CD14-positive monocyte (primary cell): ENCODE measurements at regions not wholly inside any gene's neighbourhood (a gene's known extent, or its start where the extent isn't known, plus 50 kb on each side); places are given as distances from the start of the nearest gene placed in this dataset.

Source experiments
- DNase-seq, 3 donors: peaks; one replicate each; pipeline ENCODE4 v3.0.0-alpha.2; 2011 to 2022
- H2AFZ ChIP-seq: 2 replicates; pipeline ENCODE4 v1.6.0; 2012; ENCODE audit warnings: mild to moderate bottlenecking, low read depth, low read length, inconsistent platforms; ENCODE audit not compliant: insufficient read depth, poor library complexity, severe bottlenecking
- H3K27ac ChIP-seq, 2 donors: 1 replicate in 1 of 2; 2 replicates in 1 of 2; pipeline ENCODE4 v1.5.1; 2012 to 2013; ENCODE audit warnings: low read length in 2 of 2, control low read depth in 1 of 2, inconsistent platforms in 1 of 2, low read depth in 1 of 2, mild to moderate bottlenecking in 1 of 2
- H3K27me3 ChIP-seq, 2 donors: one replicate each; pipeline versions ENCODE4 v1.6.0 to v1.6.1; 2011 to 2013; ENCODE audit warnings: low read length in 2 of 2; ENCODE audit not compliant: control insufficient read depth in 2 of 2, insufficient read depth in 2 of 2
- H3K36me3 ChIP-seq, 2 donors: replicated peaks in 1 of 2; 1 replicate in 1 of 2; 2 replicates in 1 of 2; pipeline versions ENCODE4 v1.5.1 to v1.6.1; 2012 to 2013; ENCODE audit warnings: low read length in 2 of 2, control low read depth in 1 of 2, inconsistent platforms in 1 of 2, mild to moderate bottlenecking in 1 of 2; ENCODE audit not compliant: insufficient read depth in 2 of 2, control insufficient read depth in 1 of 2
- H3K4me1 ChIP-seq, 2 donors: 1 replicate in 1 of 2; 2 replicates in 1 of 2; pipeline versions ENCODE4 v1.5.1 to v1.6.1; 2012 to 2013; ENCODE audit warnings: low read length in 2 of 2, control low read depth in 1 of 2, inconsistent platforms in 1 of 2, mild to moderate bottlenecking in 1 of 2, moderate library complexity in 1 of 2; ENCODE audit not compliant: insufficient read depth in 2 of 2, control insufficient read depth in 1 of 2
- H3K4me2 ChIP-seq: replicated peaks from 2 replicates; pipeline ENCODE3; 2012; ENCODE audit warnings: low read length, moderate library complexity, mild to moderate bottlenecking; ENCODE audit not compliant: poor library complexity, severe bottlenecking; ENCODE audit errors: extremely low read depth
- H3K4me3 ChIP-seq, 3 experiments: fragments of 200-600 bp in 1 of 3; sonication (generic) in 1 of 3; replicated peaks in 1 of 3; 1 replicate in 2 of 3; 2 replicates in 1 of 3; pipeline ENCODE4 v1.5.1; 2011 to 2013; ENCODE audit warnings: low read length in 3 of 3, mild to moderate bottlenecking in 3 of 3, control low read depth in 2 of 3, low read depth in 2 of 3, inconsistent platforms in 1 of 3, moderate library complexity in 1 of 3
- H3K79me2 ChIP-seq: 2 replicates; pipeline ENCODE4 v1.6.0; 2012; ENCODE audit warnings: mild to moderate bottlenecking, control low read depth, inconsistent platforms, low read length, moderate library complexity; ENCODE audit not compliant: insufficient read depth
- H3K9ac ChIP-seq: 2 replicates; pipeline ENCODE4 v1.6.0; 2017; ENCODE audit warnings: low read length, mild to moderate bottlenecking; ENCODE audit not compliant: insufficient read depth, poor library complexity, severe bottlenecking
- H3K9me3 ChIP-seq, 2 donors: replicated peaks in 1 of 2; 1 replicate in 1 of 2; 2 replicates in 1 of 2; pipeline versions ENCODE4 v1.5.1 to v1.6.1; 2012 to 2013; ENCODE audit warnings: low read length in 2 of 2, control low read depth in 1 of 2; ENCODE audit not compliant: control insufficient read depth in 1 of 2, insufficient read depth in 1 of 2
- H4K20me1 ChIP-seq: 2 replicates; pipeline ENCODE4 v1.6.0; 2012; ENCODE audit warnings: mild to moderate bottlenecking, low read length, control low read depth, moderate library complexity; ENCODE audit not compliant: insufficient read depth
- H3K27ac Mint-ChIP-seq, 7 donors: one replicate each; pipeline ENCODE4 v1.8.0; 2020; ENCODE audit warnings: mild to moderate bottlenecking in 7 of 7, mixed read lengths in 7 of 7, moderate library complexity in 6 of 7, inconsistent platforms in 2 of 7
- H3K27me3 Mint-ChIP-seq, 3 donors: one replicate each; pipeline ENCODE4 v1.8.0; 2021 to 2022; ENCODE audit warnings: low read depth in 3 of 3, mild to moderate bottlenecking in 3 of 3, mixed read lengths in 3 of 3, moderate library complexity in 3 of 3, inconsistent platforms in 1 of 3
- H3K36me3 Mint-ChIP-seq, 2 donors: one replicate each; pipeline ENCODE4 v1.8.0; 2020; ENCODE audit warnings: mixed read lengths in 2 of 2, inconsistent platforms in 1 of 2, mild to moderate bottlenecking in 1 of 2
- H3K4me1 Mint-ChIP-seq: one replicate; pipeline ENCODE4 v1.8.0; 2020; ENCODE audit warnings: mild to moderate bottlenecking, mixed read lengths
- H3K4me3 Mint-ChIP-seq, 2 donors: one replicate each; pipeline ENCODE4 v1.8.0; 2020; ENCODE audit warnings: mild to moderate bottlenecking in 2 of 2, mixed read lengths in 2 of 2, moderate library complexity in 1 of 2
- H3K9me3 Mint-ChIP-seq, 7 donors: one replicate each; pipeline ENCODE4 v1.8.0; 2020 to 2022; ENCODE audit warnings: mixed read lengths in 7 of 7, mild to moderate bottlenecking in 6 of 7, moderate library complexity in 6 of 7, inconsistent platforms in 2 of 7
- CTCF ChIP-seq: fragments of 200-600 bp; IDR thresholded peaks from one replicate; pipeline ENCODE4 v1.8.0; 2022; ENCODE audit warnings: antibody characterized with exemption, mild to moderate bottlenecking
- WGBS: methylation state at CpG from one replicate; pipeline ENCODE4 v1.1.5; 2013; ENCODE audit warnings: missing lambda C conversion rate; ENCODE audit not compliant: insufficient coverage; 5-methylcytosine and 5-hydroxymethylcytosine counted together
- intact Hi-C, 2 donors: fragments of 100-400 bp; cut with micrococcal nuclease; formaldehyde crosslinking; loops; one replicate each; pipeline versions ENCODE4 v1.15.0 to v1.15.1; 2023

- no peak for TF ChIP-seq CTCF
- no peak overlapping the region for H3K27ac ChIP-seq
Measured at GRCh38 chr15:35992791-35993190, 446.8 kb upstream of the DPH6 start.

GRCh38 chr15:35993196-35993595 is 447.2 kb upstream of the DPH6 start:
- no peak for DNase-seq
- intact Hi-C loops: no loop called here
- Histone ChIP-seq H3K27me3 (no peaks in the 10 kb centered on the region), H3K9me3 (peaks cover 2 to 10% of the 10 kb centered on the region in 2 donors), H3K27ac (no peak overlapping the region), H3K9ac (no peak overlapping the region), H3K79me2 (no peaks in the 10 kb centered on the region), H3K4me2 (no peak overlapping the region), H3K36me3 (no peaks in the 10 kb centered on the region), H3K4me1 (no peaks in the 10 kb centered on the region), H2AFZ (no peak overlapping the region), H3K4me3 (no peak overlapping the region), H4K20me1 (no peaks in the 10 kb centered on the region)
- Mint-ChIP-seq H3K4me1 (no peaks in the 10 kb centered on the region), H3K27me3 (peaks cover 0 to 3% (median 0%) of the 10 kb centered on the region in 3 donors), H3K27ac (no peak overlapping the region), H3K36me3 (no peaks in the 10 kb centered on the region), H3K9me3 (peaks cover 2 to 9% (median 6%) of the 10 kb centered on the region in 7 donors), H3K4me3 (no peak overlapping the region)
- TF ChIP-seq CTCF: no peak

More at GRCh38 chr15:35992791-35993190, 446.8 kb upstream of the DPH6 start:
- no peak overlapping the region for H3K4me3 Mint-ChIP-seq
- H3K9me3 Mint-ChIP-seq: peaks cover 2 to 9% (median 4%) of the 10 kb centered on the region in 7 donors
- no peaks in the 10 kb centered on the region for H3K36me3 Mint-ChIP-seq
- no peak overlapping the region for H3K27ac Mint-ChIP-seq
- Histone ChIP-seq H3K9me3 (peaks cover 2 to 10% of the 10 kb centered on the region in 2 donors), H3K79me2 (no peaks in the 10 kb centered on the region), H3K4me2 (no peak overlapping the region), H3K4me1 (no peaks in the 10 kb centered on the region), H3K9ac (no peak overlapping the region), H2AFZ (no peak overlapping the region), H3K27me3 (no peaks in the 10 kb centered on the region), H3K4me3 (no peak overlapping the region), H3K36me3 (no peaks in the 10 kb centered on the region), H4K20me1 (no peaks in the 10 kb centered on the region)
- no peaks in the 10 kb centered on the region for H3K4me1 Mint-ChIP-seq
- intact Hi-C loops: no loop called here
- peaks cover 0 to 3% (median 0%) of the 10 kb centered on the region in 3 donors for H3K27me3 Mint-ChIP-seq
- no peak for DNase-seq
- no CpG with 5 or more reads among the region's 2 CpGs for WGBS
